Spleen (tissue), 11 donors: ENCODE measurements at regions not wholly inside any gene's neighbourhood (a gene's known extent, or its start where the extent isn't known, plus 50 kb on each side); places are given as distances from the start of the nearest gene placed in this dataset.
"Not testable (repeated sequence)": the region's sequence is repeated elsewhere in the genome, so short reads cannot be mapped to it uniquely, and the experiment has no call there.

ENCODE experiments used
- DNase-seq: peaks from one replicate; pipeline ENCODE4 v3.0.0-alpha.2; 2020
- H3K27ac ChIP-seq, 8 donors: fragments of 200-600 bp; sonication (generic) in 7 of 8; 1 replicate in 4 of 8; 2 replicates in 4 of 8; pipeline versions ENCODE4 v1.5.0 to v1.8.0; 2016 to 2021; ENCODE audit warnings: inconsistent platforms in 4 of 8, mild to moderate bottlenecking in 4 of 8, moderate library complexity in 1 of 8
- H3K27me3 ChIP-seq, 7 donors: fragments of 200-600 bp; sonication (generic) in 6 of 7; replicated peaks in 1 of 7; 1 replicate in 4 of 7; 2 replicates in 3 of 7; pipeline versions ENCODE4 v1.5.0 to v1.8.0; 2016 to 2021; ENCODE audit warnings: inconsistent platforms in 3 of 7, mild to moderate bottlenecking in 1 of 7
- H3K36me3 ChIP-seq, 6 donors: fragments of 200-600 bp; sonication (generic) in 5 of 6; 1 replicate in 4 of 6; 2 replicates in 2 of 6; pipeline versions ENCODE4 v1.5.0 to v1.8.0; 2016 to 2021; ENCODE audit warnings: inconsistent platforms in 2 of 6
- H3K4me1 ChIP-seq, 6 donors: fragments of 200-600 bp; sonication (generic) in 5 of 6; 1 replicate in 3 of 6; 2 replicates in 3 of 6; pipeline versions ENCODE4 v1.5.0 to v1.8.0; 2016 to 2021; ENCODE audit warnings: inconsistent platforms in 3 of 6
- H3K4me3 ChIP-seq, 8 donors: fragments of 200-600 bp; sonication (generic) in 7 of 8; 1 replicate in 4 of 8; 2 replicates in 4 of 8; pipeline versions ENCODE4 v1.5.0 to v1.8.0; 2016 to 2021; ENCODE audit warnings: inconsistent platforms in 4 of 8, mild to moderate bottlenecking in 4 of 8, moderate library complexity in 2 of 8
- H3K9me3 ChIP-seq, 8 donors: fragments of 200-600 bp; sonication (generic) in 7 of 8; 1 replicate in 4 of 8; 2 replicates in 4 of 8; pipeline versions ENCODE4 v1.5.0 to v1.8.0; 2016 to 2021; ENCODE audit warnings: inconsistent platforms in 4 of 8
- CTCF ChIP-seq, 11 experiments: fragments of 200-600 bp in 7 of 11; fragments of 450-650 bp in 4 of 11; sonication (generic) in 4 of 11; IDR thresholded peaks in 8 of 11; conservative IDR thresholded peaks in 3 of 11; 1 replicate in 7 of 11; 2 replicates in 4 of 11; pipeline versions ENCODE4 v1.4.0 to v1.8.0; 2016 to 2021; ENCODE audit warnings: antibody characterized with exemption in 11 of 11, inconsistent platforms in 4 of 11, mild to moderate bottlenecking in 1 of 11
- POLR2A ChIP-seq, 3 donors: fragments of 450-650 bp; IDR thresholded peaks; one replicate each; pipeline ENCODE4 v1.5.1; 2017; ENCODE audit warnings: antibody characterized with exemption in 3 of 3, mild to moderate bottlenecking in 1 of 3
- POLR2AphosphoS5 ChIP-seq, 3 donors: sonication (generic); formaldehyde crosslinking; IDR thresholded peaks; one replicate each; pipeline ENCODE4 v1.5.1; 2017; ENCODE audit warnings: antibody characterized with exemption in 3 of 3
- WGBS, 5 donors: extraction: QIAGEN DNeasy Blood & Tissue Kit in 3 of 5; methylation state at CpG; one replicate each; pipeline versions ENCODE4 v1.1.5 to v1.1.7; 2013 to 2018; 5-methylcytosine and 5-hydroxymethylcytosine counted together
- intact Hi-C: fragments of 100-400 bp; cut with DNase I; formaldehyde crosslinking; loops from one replicate; pipeline ENCODE4 v1.15.0; 2023; ENCODE audit warnings: low total_unique reads
- donor health status: healthy with polysubstance abuse.
- donor health status: DM: no; HTN: no; CAD: no; lungs with moderate emphysema.
- donor health status: DM: no; HTN: no; CAD: no.
- donor health status: Bipolar disorder and iron deficiency.
- donor health status: healthy.
- donor health status: DM: no; HTN: no; CAD: no.
- donor health status: DM: yes; HTN: yes; CAD: no.

DNA sequence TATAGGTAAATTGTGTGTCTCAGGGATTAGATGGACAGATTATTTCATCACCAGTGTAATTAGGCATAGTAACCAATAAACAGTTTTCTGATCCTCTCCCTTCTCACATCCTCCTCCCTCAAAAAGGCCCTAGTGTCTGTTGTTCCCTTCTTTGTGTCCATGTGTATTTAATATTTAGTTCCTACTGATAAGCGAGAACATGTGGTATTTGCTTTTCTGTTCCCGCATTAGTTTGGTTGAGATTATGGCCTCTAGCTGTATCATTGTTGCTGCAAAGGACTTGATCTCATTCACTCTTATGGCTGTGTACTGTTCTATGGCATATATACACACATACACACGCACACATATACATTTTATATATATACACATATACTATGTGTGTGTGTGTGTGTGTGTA, 866.2 kb downstream of the CCDC85A start:
- 85 to 93% (median 87%) methylated on average over 3 of the region's 3 CpGs for WGBS, 5 donors
- no peaks in the 10 kb centered on the region for H3K36me3 ChIP-seq
- TF ChIP-seq POLR2AphosphoS5 (IDR thresholded peaks at IDR 0.05) (no peak), CTCF (IDR thresholded peaks at IDR 0.05 in 8 of 11, conservative IDR thresholded peaks at IDR 0.05 in 3 of 11) (no peak), POLR2A (IDR thresholded peaks at IDR 0.05) (no peak)
- H3K4me1 ChIP-seq: no peaks in the 10 kb centered on the region
- H3K27me3 ChIP-seq: no peaks in the 10 kb centered on the region
- H3K27ac ChIP-seq: no peak overlapping the region
- no peak for DNase-seq
- intact Hi-C loops: no loop called here
- peaks cover 0 to 4% (median 0%) of the 10 kb centered on the region in 8 donors for H3K9me3 ChIP-seq
- no peak overlapping the region for H3K4me3 ChIP-seq

- H3K4me3 ChIP-seq, H3K27me3 ChIP-seq, H3K27ac ChIP-seq, H3K9me3 ChIP-seq, intact Hi-C loops, H3K36me3 ChIP-seq, H3K4me1 ChIP-seq, DNase-seq: not testable (repeated sequence)
- 69 to 87% (median 75%) methylated on average over 1 of the region's 1 CpG for WGBS, 5 donors
Measured at GRCh38 chr2:57066301-57066700, 882.5 kb downstream of the CCDC85A start.

DNA sequence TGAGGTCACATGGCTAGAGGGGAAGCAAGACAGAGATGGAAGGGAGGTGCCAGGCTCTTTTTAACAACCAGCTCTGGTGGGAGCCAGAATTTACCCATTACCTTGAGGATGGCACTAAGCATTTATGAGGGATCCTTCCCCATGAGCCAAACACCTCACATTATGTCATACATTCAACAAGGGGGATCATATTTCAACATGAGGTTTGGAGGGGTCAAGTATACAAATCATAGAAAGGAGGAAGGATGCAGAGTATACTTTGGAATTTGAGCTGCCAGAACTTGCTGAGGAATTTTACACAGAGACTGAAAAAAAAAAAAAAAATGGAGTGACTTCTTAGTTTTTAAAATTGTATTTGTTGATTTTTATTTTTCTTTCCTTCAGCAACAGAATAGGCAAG, 891.4 kb downstream of the CCDC85A start:
- TF ChIP-seq POLR2A (IDR thresholded peaks at IDR 0.05) (no peak), POLR2AphosphoS5 (IDR thresholded peaks at IDR 0.05) (no peak), CTCF (IDR thresholded peaks at IDR 0.05 in 8 of 11, conservative IDR thresholded peaks at IDR 0.05 in 3 of 11) (no peak)
- Histone ChIP-seq H3K9me3 (peaks cover 0 to 4% (median 0%) of the 10 kb centered on the region in 8 donors), H3K27ac (no peak overlapping the region), H3K36me3 (no peaks in the 10 kb centered on the region), H3K4me1 (no peaks in the 10 kb centered on the region), H3K4me3 (no peak overlapping the region), H3K27me3 (no peaks in the 10 kb centered on the region)
- intact Hi-C loops: no loop called here
- no peak for DNase-seq

- Histone ChIP-seq H3K4me3 (no peak overlapping the region), H3K27ac (no peak overlapping the region), H3K4me1 (no peaks in the 10 kb centered on the region), H3K36me3 (no peaks in the 10 kb centered on the region), H3K27me3 (no peaks in the 10 kb centered on the region), H3K9me3 (peaks cover 0 to 23% (median 9%) of the 10 kb centered on the region in 8 donors)
- intact Hi-C loops: no loop called here
- DNase-seq: no peak
- no peak for TF ChIP-seq POLR2A (IDR thresholded peaks at IDR 0.05)
- no peak for TF ChIP-seq CTCF (IDR thresholded peaks at IDR 0.05 in 8 of 11, conservative IDR thresholded peaks at IDR 0.05 in 3 of 11)
- no peak for TF ChIP-seq POLR2AphosphoS5 (IDR thresholded peaks at IDR 0.05)
Measured at GRCh38 chr2:57080035-57080434, 896.2 kb downstream of the CCDC85A start.

GRCh38 chr2:57084697-57085281, 901.0 kb downstream of the CCDC85A start:
- no peak overlapping the region for H3K27ac ChIP-seq
- DNase-seq: peak; percentile 68
- intact Hi-C loops: no loop called here
- H3K9me3 ChIP-seq: peaks cover 0 to 27% (median 13%) of the 10 kb centered on the region in 8 donors
- H3K27me3 ChIP-seq: no peaks in the 10 kb centered on the region
- H3K4me3 ChIP-seq: no peak overlapping the region
- WGBS, 5 donors: 89 to 94% (median 91%) methylated on average over 13 to 21 of the region's 21 CpGs
- H3K4me1 ChIP-seq: no peaks in the 10 kb centered on the region
- no peaks in the 10 kb centered on the region for H3K36me3 ChIP-seq
- TF ChIP-seq POLR2A (IDR thresholded peaks at IDR 0.05) (no peak), CTCF (IDR thresholded peaks at IDR 0.05 in 8 of 11, conservative IDR thresholded peaks at IDR 0.05 in 3 of 11) (no peak)
